Endothelial cell (in vitro differentiated cells): ENCODE measurements at regions not wholly inside any gene's neighbourhood (a gene's known extent, or its start where the extent isn't known, plus 50 kb on each side); places are given as distances from the start of the nearest gene placed in this dataset.
"Not testable (repeated sequence)": the region's sequence is repeated elsewhere in the genome, so short reads cannot be mapped to it uniquely, and the experiment has no call there.

Experiments
- DNase-seq: peaks from one replicate; pipeline ENCODE4 v3.0.0; 2021; ENCODE audit warnings: low spot score
- H3K27ac Mint-ChIP-seq: one replicate; pipeline ENCODE4 v1.8.0; 2021; ENCODE audit warnings: mixed read lengths, inconsistent platforms; ENCODE audit not compliant: unreplicated experiment
- H3K27me3 Mint-ChIP-seq: one replicate; pipeline ENCODE4 v1.8.0; 2021; ENCODE audit warnings: mild to moderate bottlenecking, moderate library complexity, mixed read lengths, inconsistent platforms; ENCODE audit not compliant: unreplicated experiment
- H3K36me3 Mint-ChIP-seq: one replicate; pipeline ENCODE4 v1.8.0; 2021; ENCODE audit warnings: mild to moderate bottlenecking, low read depth, mixed read lengths, inconsistent platforms; ENCODE audit not compliant: unreplicated experiment
- H3K4me1 Mint-ChIP-seq: one replicate; pipeline ENCODE4 v1.8.0; 2021; ENCODE audit warnings: mild to moderate bottlenecking, mixed read lengths, inconsistent platforms; ENCODE audit not compliant: unreplicated experiment
- H3K4me3 Mint-ChIP-seq: one replicate; pipeline ENCODE4 v1.8.0; 2021; ENCODE audit warnings: mild to moderate bottlenecking, mixed read lengths, inconsistent platforms; ENCODE audit not compliant: unreplicated experiment
- H3K9me3 Mint-ChIP-seq: one replicate; pipeline ENCODE4 v1.8.0; 2021; ENCODE audit warnings: mixed read lengths, inconsistent platforms; ENCODE audit not compliant: unreplicated experiment
- TF ChIP-seq, protein P1 (sequence below): fragments of 200-600 bp; sonication (generic); IDR thresholded peaks from one replicate; pipeline ENCODE4 v1.5.0; 2021; ENCODE audit warnings: antibody characterized with exemption; ENCODE audit not compliant: unreplicated experiment

DNA sequence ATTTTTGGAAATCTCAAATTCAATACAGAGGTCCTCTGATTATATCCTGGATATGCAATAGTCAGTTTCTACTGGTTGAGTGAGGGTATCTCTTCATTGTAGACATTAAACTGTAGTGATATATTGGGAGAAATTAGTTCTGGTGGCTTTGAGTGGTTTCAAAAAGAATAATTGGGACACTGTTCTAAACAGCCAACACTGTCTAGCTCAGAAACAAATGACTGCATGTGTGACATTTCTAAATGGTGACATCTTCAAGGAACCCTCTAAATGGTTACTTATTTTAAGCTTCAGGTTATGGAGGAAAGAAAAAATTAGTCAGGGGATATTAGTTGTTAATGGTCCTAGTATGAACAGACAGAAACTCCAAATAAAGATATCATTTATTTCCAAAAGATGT, 186.2 kb downstream of the LARP7 start:
- Mint-ChIP-seq H3K27ac (no peak overlapping the region), H3K9me3 (no peaks in the 10 kb centered on the region), H3K36me3 (no peaks in the 10 kb centered on the region), H3K4me1 (peaks cover 7% of the 10 kb centered on the region), H3K27me3 (peaks cover 2% of the 10 kb centered on the region), H3K4me3 (no peak overlapping the region)
- TF ChIP-seq, protein P1, sequence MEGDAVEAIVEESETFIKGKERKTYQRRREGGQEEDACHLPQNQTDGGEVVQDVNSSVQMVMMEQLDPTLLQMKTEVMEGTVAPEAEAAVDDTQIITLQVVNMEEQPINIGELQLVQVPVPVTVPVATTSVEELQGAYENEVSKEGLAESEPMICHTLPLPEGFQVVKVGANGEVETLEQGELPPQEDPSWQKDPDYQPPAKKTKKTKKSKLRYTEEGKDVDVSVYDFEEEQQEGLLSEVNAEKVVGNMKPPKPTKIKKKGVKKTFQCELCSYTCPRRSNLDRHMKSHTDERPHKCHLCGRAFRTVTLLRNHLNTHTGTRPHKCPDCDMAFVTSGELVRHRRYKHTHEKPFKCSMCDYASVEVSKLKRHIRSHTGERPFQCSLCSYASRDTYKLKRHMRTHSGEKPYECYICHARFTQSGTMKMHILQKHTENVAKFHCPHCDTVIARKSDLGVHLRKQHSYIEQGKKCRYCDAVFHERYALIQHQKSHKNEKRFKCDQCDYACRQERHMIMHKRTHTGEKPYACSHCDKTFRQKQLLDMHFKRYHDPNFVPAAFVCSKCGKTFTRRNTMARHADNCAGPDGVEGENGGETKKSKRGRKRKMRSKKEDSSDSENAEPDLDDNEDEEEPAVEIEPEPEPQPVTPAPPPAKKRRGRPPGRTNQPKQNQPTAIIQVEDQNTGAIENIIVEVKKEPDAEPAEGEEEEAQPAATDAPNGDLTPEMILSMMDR, result no peak
- DNase-seq, result no peak

DNA sequence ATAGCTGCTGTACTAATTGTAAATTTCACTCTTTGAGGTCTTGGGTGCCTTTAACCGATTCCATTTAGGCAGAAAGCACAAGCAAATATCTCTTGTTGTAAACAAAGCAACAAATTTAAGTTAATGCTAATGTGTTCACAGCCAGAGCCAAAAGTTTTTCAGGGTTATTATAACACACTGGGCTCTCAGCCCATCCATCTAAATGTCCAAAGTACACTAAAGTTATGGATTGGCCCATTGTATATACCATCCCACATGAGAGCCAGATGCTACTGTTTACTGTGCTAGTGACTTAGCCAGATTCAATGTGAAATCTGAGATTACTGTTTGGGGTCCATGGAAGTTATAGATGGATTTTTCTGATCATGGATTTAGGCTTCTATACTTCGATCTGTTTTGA, 186.7 kb downstream of the LARP7 start:
- Mint-ChIP-seq H3K27ac (no peak overlapping the region), H3K27me3 (peaks cover 2% of the 10 kb centered on the region), H3K9me3 (no peaks in the 10 kb centered on the region), H3K36me3 (no peaks in the 10 kb centered on the region), H3K4me1 (peaks cover 3% of the 10 kb centered on the region), H3K4me3 (no peak overlapping the region)
- TF ChIP-seq, protein P1, result no peak
- no peak for DNase-seq

DNA sequence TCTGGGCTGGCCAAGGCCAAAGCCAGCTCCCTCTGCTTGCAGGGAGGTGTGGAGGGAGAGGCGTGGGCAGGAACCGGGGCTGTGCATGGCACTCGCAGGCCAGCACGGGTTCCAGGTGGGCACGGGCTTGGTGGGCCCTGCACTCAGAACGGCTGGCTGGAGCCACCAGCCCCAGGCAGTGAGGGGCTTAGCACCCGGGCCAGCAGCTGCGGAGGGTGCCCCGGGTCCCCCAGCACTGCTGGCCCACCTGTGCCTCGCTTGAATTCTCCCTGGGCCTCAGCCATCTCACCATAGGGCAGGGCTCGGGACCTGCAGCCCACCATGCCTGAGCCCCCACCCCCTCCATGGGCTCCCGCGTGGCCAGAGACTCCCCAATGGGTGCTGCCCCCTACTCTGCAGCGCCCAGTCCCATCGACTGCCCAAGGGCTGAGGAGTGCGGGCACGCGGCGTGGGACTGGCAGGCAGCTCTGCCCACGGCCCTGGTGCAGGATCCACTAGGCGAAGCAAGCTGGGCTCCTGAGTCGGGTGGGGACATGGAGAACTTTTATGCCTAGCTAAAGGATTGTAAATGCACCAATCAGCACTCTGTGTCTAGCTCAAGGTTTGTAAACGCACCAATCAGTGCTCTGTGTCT, 193.9 kb downstream of the LARP7 start:
- Mint-ChIP-seq H3K9me3 (peaks cover 5% of the 10 kb centered on the region), H3K36me3 (peaks cover 18% of the 10 kb centered on the region), H3K4me3 (no peak overlapping the region), H3K27me3 (peaks cover 3% of the 10 kb centered on the region), H3K27ac (no peak overlapping the region), H3K4me1 (no peaks in the 10 kb centered on the region)
- TF ChIP-seq, protein P1, result no peak
- DNase-seq, result no peak

DNA sequence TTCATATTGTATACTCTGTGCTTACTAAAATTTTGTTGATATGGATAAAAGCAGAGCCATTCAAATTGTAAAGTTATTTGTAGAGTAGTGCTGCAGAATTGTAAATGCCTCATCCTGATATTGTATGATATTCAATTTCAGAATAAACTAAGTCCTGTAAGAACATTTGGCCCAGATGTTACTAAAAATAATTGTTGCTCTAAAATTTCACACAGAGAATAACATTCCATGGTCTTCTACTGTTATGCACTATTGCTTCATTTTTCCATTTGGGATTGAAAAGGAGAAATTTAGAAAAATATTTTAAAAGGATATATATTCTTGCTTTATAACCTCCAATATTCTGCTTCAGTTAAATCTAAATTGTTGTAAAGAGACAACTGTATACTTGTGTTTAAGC, 195.6 kb downstream of the LARP7 start:
- DNase-seq, result no peak
- no peaks in the 10 kb centered on the region for H3K4me1 Mint-ChIP-seq
- no peak overlapping the region for H3K27ac Mint-ChIP-seq
- TF ChIP-seq, protein P1, result no peak
- peaks cover 5% of the 10 kb centered on the region for H3K9me3 Mint-ChIP-seq
- H3K36me3 Mint-ChIP-seq, result peaks cover 26% of the 10 kb centered on the region
- H3K27me3 Mint-ChIP-seq, result peaks cover 2% of the 10 kb centered on the region
- no peak overlapping the region for H3K4me3 Mint-ChIP-seq

DNA sequence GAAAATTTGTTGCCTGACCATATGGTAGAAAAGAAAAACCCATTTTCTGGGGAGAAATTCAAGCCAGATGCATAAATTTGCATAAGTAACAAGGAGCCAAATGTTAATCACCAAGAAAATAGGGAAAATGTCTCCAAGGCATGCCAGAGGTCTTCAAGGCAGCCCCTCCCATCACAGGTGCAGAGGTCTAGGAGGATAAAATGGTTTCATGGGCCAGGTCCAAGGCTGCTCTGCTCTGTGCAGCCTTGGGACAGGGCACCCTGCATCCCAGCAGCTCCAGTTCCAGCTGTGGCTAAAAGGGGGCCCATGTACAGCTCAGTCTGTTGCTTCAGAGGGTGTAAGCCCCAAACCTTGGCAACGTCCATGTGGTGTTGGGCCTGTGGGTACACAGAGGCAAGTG, 200.0 kb downstream of the LARP7 start:
- H3K36me3 Mint-ChIP-seq, result peaks cover 8% of the 10 kb centered on the region
- no peak for DNase-seq
- no peaks in the 10 kb centered on the region for H3K4me1 Mint-ChIP-seq
- TF ChIP-seq, protein P1, result no peak
- no peak overlapping the region for H3K4me3 Mint-ChIP-seq
- H3K9me3 Mint-ChIP-seq, result no peaks in the 10 kb centered on the region
- H3K27me3 Mint-ChIP-seq, result peaks cover 2% of the 10 kb centered on the region
- H3K27ac Mint-ChIP-seq, result no peak overlapping the region

DNA sequence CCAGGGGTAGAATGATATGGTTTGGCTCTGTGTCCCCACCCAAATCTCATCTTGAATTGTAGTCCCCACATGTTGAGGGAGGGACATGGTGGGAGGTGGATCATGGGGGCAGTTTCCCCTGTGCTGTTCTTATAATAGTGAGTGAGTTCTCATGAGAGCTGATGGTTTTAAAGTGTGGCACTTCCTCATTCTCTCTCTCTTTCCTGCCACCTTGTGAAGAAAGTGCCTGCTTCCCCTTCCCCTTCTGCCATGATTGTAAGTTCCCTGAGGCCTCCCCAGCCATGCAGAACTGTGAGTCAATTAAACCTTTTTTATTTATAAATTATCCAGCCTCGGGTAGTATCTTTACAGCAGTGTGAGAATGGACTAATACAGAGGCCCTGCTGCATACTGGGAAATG, 201.1 kb downstream of the LARP7 start:
- H3K27me3 Mint-ChIP-seq, H3K4me3 Mint-ChIP-seq, H3K36me3 Mint-ChIP-seq, H3K9me3 Mint-ChIP-seq, DNase-seq, H3K4me1 Mint-ChIP-seq, H3K27ac Mint-ChIP-seq: not testable (repeated sequence)
